ENCODE measurements at regions not wholly inside any gene's neighbourhood (a gene's known extent, or its start where the extent isn't known, plus 50 kb on each side); places are given as distances from the start of the nearest gene placed in this dataset.

- Histone ChIP-seq H3K4me1 (ENCODE audit: control extremely low read depth in 1 of 4, control insufficient read depth in 4 of 4, insufficient read depth in 4 of 4, low read length in 3 of 4) (no peaks in the 10 kb centered on the region), H3K4me3 (ENCODE audit: control insufficient read depth in 1 of 7, extremely low read depth in 1 of 7, insufficient read depth in 4 of 7, low read depth in 2 of 7, low read length in 6 of 7) (no peak overlapping the region), H3K9me3 (ENCODE audit: control extremely low read depth in 1 of 5, control insufficient read depth in 4 of 5, insufficient read depth in 2 of 5, low read depth in 1 of 5, low read length in 4 of 5) (no peaks in the 10 kb centered on the region), H3K27me3 (replicated peaks in 2 of 5; ENCODE audit: control insufficient read depth in 4 of 5, insufficient read depth in 5 of 5, low read length in 4 of 5) (no peaks in the 10 kb centered on the region), H3K36me3 (ENCODE audit: control insufficient read depth in 4 of 4, insufficient read depth in 4 of 4, low read length in 3 of 4) (no peaks in the 10 kb centered on the region), H3K27ac (ENCODE audit: insufficient read depth in 1 of 2, low read depth in 1 of 2, low read length in 2 of 2, poor library complexity in 1 of 2, severe bottlenecking in 2 of 2) (no peak overlapping the region)
- ChIA-PET CTCF (no interaction called here), POLR2A (no interaction called here)
- no peak for DNase-seq
These were observed 605.6 kb upstream of the TEX47 start for GRCh38 chr7:89401099-89401498.

DNA sequence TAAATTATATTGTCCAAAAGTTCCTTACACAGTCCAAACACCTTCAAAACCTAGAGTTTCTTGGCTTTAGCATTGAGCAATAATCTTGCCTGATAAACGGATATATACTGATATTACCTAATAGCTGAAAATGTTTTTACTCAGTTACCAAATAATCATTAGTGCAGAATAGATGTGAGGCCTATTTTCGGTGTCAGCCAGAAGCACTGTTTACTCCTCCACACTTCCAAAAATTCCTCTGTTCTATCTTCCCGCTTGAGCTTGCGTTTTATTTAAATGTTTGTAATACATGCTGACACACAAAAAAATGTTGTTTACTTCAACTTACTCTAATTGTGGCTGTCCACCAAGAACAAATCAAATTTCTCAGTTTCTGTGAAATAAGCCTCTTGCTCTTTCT is 606.2 kb upstream of the TEX47 start:
- no peaks in the 10 kb centered on the region for H3K36me3 ChIP-seq (ENCODE audit: control insufficient read depth in 4 of 4, insufficient read depth in 4 of 4, low read length in 3 of 4)
- no peak for DNase-seq
- CTCF ChIA-PET: no interaction called here
- no peak overlapping the region for H3K27ac ChIP-seq (ENCODE audit: insufficient read depth in 1 of 2, low read depth in 1 of 2, low read length in 2 of 2, poor library complexity in 1 of 2, severe bottlenecking in 2 of 2)
- 100% methylated on average over 2 of the region's 4 CpGs for WGBS (ENCODE audit: insufficient coverage)
- no peak overlapping the region for H3K4me3 ChIP-seq (ENCODE audit: control insufficient read depth in 1 of 7, extremely low read depth in 1 of 7, insufficient read depth in 4 of 7, low read depth in 2 of 7, low read length in 6 of 7)
- POLR2A ChIA-PET: no interaction called here
- H3K27me3 ChIP-seq (replicated peaks in 2 of 5; ENCODE audit: control insufficient read depth in 4 of 5, insufficient read depth in 5 of 5, low read length in 4 of 5): no peaks in the 10 kb centered on the region
- H3K9me3 ChIP-seq (ENCODE audit: control extremely low read depth in 1 of 5, control insufficient read depth in 4 of 5, insufficient read depth in 2 of 5, low read depth in 1 of 5, low read length in 4 of 5): no peaks in the 10 kb centered on the region
- no peaks in the 10 kb centered on the region for H3K4me1 ChIP-seq (ENCODE audit: control extremely low read depth in 1 of 4, control insufficient read depth in 4 of 4, insufficient read depth in 4 of 4, low read length in 3 of 4)

GRCh38 chr7:89451911-89452310 is 656.4 kb upstream of the TEX47 start:
- CTCF ChIA-PET: no interaction called here
- Histone ChIP-seq H3K27ac (ENCODE audit: insufficient read depth in 1 of 2, low read depth in 1 of 2, low read length in 2 of 2, poor library complexity in 1 of 2, severe bottlenecking in 2 of 2) (no peak overlapping the region), H3K9me3 (ENCODE audit: control extremely low read depth in 1 of 5, control insufficient read depth in 4 of 5, insufficient read depth in 2 of 5, low read depth in 1 of 5, low read length in 4 of 5) (no peaks in the 10 kb centered on the region), H3K4me3 (ENCODE audit: control insufficient read depth in 1 of 7, extremely low read depth in 1 of 7, insufficient read depth in 4 of 7, low read depth in 2 of 7, low read length in 6 of 7) (no peak overlapping the region), H3K4me1 (ENCODE audit: control extremely low read depth in 1 of 4, control insufficient read depth in 4 of 4, insufficient read depth in 4 of 4, low read length in 3 of 4) (no peaks in the 10 kb centered on the region), H3K27me3 (replicated peaks in 2 of 5; ENCODE audit: control insufficient read depth in 4 of 5, insufficient read depth in 5 of 5, low read length in 4 of 5) (no peaks in the 10 kb centered on the region), H3K36me3 (ENCODE audit: control insufficient read depth in 4 of 4, insufficient read depth in 4 of 4, low read length in 3 of 4) (no peaks in the 10 kb centered on the region)
- POLR2A ChIA-PET: no interaction called here
- DNase-seq: no peak

DNA sequence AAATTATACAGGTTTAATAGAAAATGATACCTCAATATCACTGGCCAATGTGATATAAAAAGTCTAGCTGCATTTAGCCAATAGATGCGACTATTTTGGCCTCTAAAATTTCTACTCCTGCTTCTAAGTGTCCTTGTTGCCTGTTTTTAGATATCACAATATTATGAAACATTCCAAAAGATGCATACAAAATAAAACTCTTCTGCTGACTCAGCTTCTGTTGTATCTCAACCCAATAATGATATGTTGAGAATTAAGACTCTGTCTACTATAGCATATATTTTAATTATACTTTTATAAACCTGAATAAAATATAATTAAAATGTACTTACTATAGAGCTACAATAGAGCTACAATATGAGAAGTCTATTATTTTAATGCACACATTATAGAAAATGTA is 661.0 kb upstream of the TEX47 start:
- H3K27me3 ChIP-seq (replicated peaks in 2 of 5; ENCODE audit: control insufficient read depth in 4 of 5, insufficient read depth in 5 of 5, low read length in 4 of 5): no peaks in the 10 kb centered on the region
- ChIA-PET CTCF (no interaction called here), POLR2A (no interaction called here)
- H3K4me3 ChIP-seq (ENCODE audit: control insufficient read depth in 1 of 7, extremely low read depth in 1 of 7, insufficient read depth in 4 of 7, low read depth in 2 of 7, low read length in 6 of 7): no peak overlapping the region
- H3K27ac ChIP-seq (ENCODE audit: insufficient read depth in 1 of 2, low read depth in 1 of 2, low read length in 2 of 2, poor library complexity in 1 of 2, severe bottlenecking in 2 of 2): no peak overlapping the region
- H3K36me3 ChIP-seq (ENCODE audit: control insufficient read depth in 4 of 4, insufficient read depth in 4 of 4, low read length in 3 of 4): no peaks in the 10 kb centered on the region
- no peaks in the 10 kb centered on the region for H3K9me3 ChIP-seq (ENCODE audit: control extremely low read depth in 1 of 5, control insufficient read depth in 4 of 5, insufficient read depth in 2 of 5, low read depth in 1 of 5, low read length in 4 of 5)
- WGBS (ENCODE audit: insufficient coverage): 83% methylated on average over 1 of the region's 1 CpG
- DNase-seq: no peak
- no peaks in the 10 kb centered on the region for H3K4me1 ChIP-seq (ENCODE audit: control extremely low read depth in 1 of 4, control insufficient read depth in 4 of 4, insufficient read depth in 4 of 4, low read length in 3 of 4)

GRCh38 chr7:89458114-89458513 is 662.6 kb upstream of the TEX47 start:
- H3K4me3 ChIP-seq (ENCODE audit: control insufficient read depth in 1 of 7, extremely low read depth in 1 of 7, insufficient read depth in 4 of 7, low read depth in 2 of 7, low read length in 6 of 7): no peak overlapping the region
- DNase-seq: no peak
- H3K9me3 ChIP-seq (ENCODE audit: control extremely low read depth in 1 of 5, control insufficient read depth in 4 of 5, insufficient read depth in 2 of 5, low read depth in 1 of 5, low read length in 4 of 5): no peaks in the 10 kb centered on the region
- no peaks in the 10 kb centered on the region for H3K27me3 ChIP-seq (replicated peaks in 2 of 5; ENCODE audit: control insufficient read depth in 4 of 5, insufficient read depth in 5 of 5, low read length in 4 of 5)
- CTCF ChIA-PET: no interaction called here
- POLR2A ChIA-PET: no interaction called here
- 100% methylated on average over 1 of the region's 3 CpGs for WGBS (ENCODE audit: insufficient coverage)
- H3K4me1 ChIP-seq (ENCODE audit: control extremely low read depth in 1 of 4, control insufficient read depth in 4 of 4, insufficient read depth in 4 of 4, low read length in 3 of 4): no peaks in the 10 kb centered on the region
- H3K27ac ChIP-seq (ENCODE audit: insufficient read depth in 1 of 2, low read depth in 1 of 2, low read length in 2 of 2, poor library complexity in 1 of 2, severe bottlenecking in 2 of 2): no peak overlapping the region
- H3K36me3 ChIP-seq (ENCODE audit: control insufficient read depth in 4 of 4, insufficient read depth in 4 of 4, low read length in 3 of 4): no peaks in the 10 kb centered on the region

DNA sequence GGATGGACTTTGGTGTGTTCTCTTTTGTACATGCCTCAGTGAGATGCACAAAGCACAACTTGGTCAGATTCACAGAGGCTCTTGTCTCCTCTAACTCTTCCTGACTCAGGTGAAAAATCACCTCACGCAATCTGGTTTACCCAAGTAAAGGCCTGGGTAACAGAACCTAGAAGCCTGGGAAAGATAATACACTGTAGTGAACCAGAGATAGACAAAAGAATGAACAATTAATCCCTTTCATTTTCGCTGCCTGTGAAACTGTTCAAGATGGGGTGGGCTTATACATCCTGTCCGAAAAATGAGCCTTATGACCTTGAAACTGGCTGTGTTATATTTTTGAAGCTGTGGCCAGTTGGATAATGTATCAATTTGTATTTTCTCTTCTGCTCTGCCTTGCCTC is 678.9 kb upstream of the TEX47 start:
- no peak for DNase-seq
- Histone ChIP-seq H3K4me1 (ENCODE audit: control extremely low read depth in 1 of 4, control insufficient read depth in 4 of 4, insufficient read depth in 4 of 4, low read length in 3 of 4) (no peaks in the 10 kb centered on the region), H3K27me3 (replicated peaks in 2 of 5; ENCODE audit: control insufficient read depth in 4 of 5, insufficient read depth in 5 of 5, low read length in 4 of 5) (no peaks in the 10 kb centered on the region), H3K27ac (ENCODE audit: insufficient read depth in 1 of 2, low read depth in 1 of 2, low read length in 2 of 2, poor library complexity in 1 of 2, severe bottlenecking in 2 of 2) (no peak overlapping the region), H3K9me3 (ENCODE audit: control extremely low read depth in 1 of 5, control insufficient read depth in 4 of 5, insufficient read depth in 2 of 5, low read depth in 1 of 5, low read length in 4 of 5) (peaks cover 0 to 2% (median 0%) of the 10 kb centered on the region in 5 experiments), H3K36me3 (ENCODE audit: control insufficient read depth in 4 of 4, insufficient read depth in 4 of 4, low read length in 3 of 4) (no peaks in the 10 kb centered on the region), H3K4me3 (ENCODE audit: control insufficient read depth in 1 of 7, extremely low read depth in 1 of 7, insufficient read depth in 4 of 7, low read depth in 2 of 7, low read length in 6 of 7) (no peak overlapping the region)
- ChIA-PET POLR2A (no interaction called here), CTCF (no interaction called here)
- WGBS (ENCODE audit: insufficient coverage): 100% methylated on average over 1 of the region's 3 CpGs

DNA sequence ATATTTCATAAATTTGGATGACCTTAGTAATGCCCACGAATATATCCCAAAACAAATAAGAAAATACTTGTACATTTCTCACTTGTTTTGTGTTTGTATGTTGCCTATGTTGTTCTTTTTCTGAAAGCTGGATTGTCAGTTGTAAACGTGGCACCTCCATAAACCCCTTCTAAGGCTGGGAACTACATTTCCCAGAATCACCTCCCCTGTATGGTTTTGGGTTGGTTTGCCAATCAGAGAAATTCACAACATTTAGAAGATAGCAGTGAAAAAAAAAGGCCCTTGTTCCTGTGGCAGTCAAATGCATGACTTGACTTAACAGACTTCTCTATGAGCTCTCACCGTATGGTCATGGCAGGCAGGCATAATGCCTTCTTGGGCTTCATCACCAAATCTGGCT is 676.3 kb upstream of the STEAP1 start:
- H3K4me1 ChIP-seq (ENCODE audit: control extremely low read depth in 1 of 4, control insufficient read depth in 4 of 4, insufficient read depth in 4 of 4, low read length in 3 of 4): no peaks in the 10 kb centered on the region
- ChIA-PET POLR2A (no interaction called here), CTCF (no interaction called here)
- no peaks in the 10 kb centered on the region for H3K27me3 ChIP-seq (replicated peaks in 2 of 5; ENCODE audit: control insufficient read depth in 4 of 5, insufficient read depth in 5 of 5, low read length in 4 of 5)
- H3K36me3 ChIP-seq (ENCODE audit: control insufficient read depth in 4 of 4, insufficient read depth in 4 of 4, low read length in 3 of 4): no peaks in the 10 kb centered on the region
- H3K4me3 ChIP-seq (ENCODE audit: control insufficient read depth in 1 of 7, extremely low read depth in 1 of 7, insufficient read depth in 4 of 7, low read depth in 2 of 7, low read length in 6 of 7): no peak overlapping the region
- no peak overlapping the region for H3K27ac ChIP-seq (ENCODE audit: insufficient read depth in 1 of 2, low read depth in 1 of 2, low read length in 2 of 2, poor library complexity in 1 of 2, severe bottlenecking in 2 of 2)
- 83% methylated on average over 1 of the region's 3 CpGs for WGBS (ENCODE audit: insufficient coverage)
- no peak for DNase-seq
- H3K9me3 ChIP-seq (ENCODE audit: control extremely low read depth in 1 of 5, control insufficient read depth in 4 of 5, insufficient read depth in 2 of 5, low read depth in 1 of 5, low read length in 4 of 5): no peaks in the 10 kb centered on the region

GRCh38 chr7:89495704-89496103 is 658.6 kb upstream of the STEAP1 start:
- WGBS (ENCODE audit: insufficient coverage): 100% methylated on average over 3 of the region's 3 CpGs
- no peaks in the 10 kb centered on the region for H3K9me3 ChIP-seq (ENCODE audit: control extremely low read depth in 1 of 5, control insufficient read depth in 4 of 5, insufficient read depth in 2 of 5, low read depth in 1 of 5, low read length in 4 of 5)
- H3K4me1 ChIP-seq (ENCODE audit: control extremely low read depth in 1 of 4, control insufficient read depth in 4 of 4, insufficient read depth in 4 of 4, low read length in 3 of 4): peaks cover 0 to 9% (median 2%) of the 10 kb centered on the region in 4 experiments
- ChIA-PET POLR2A (no interaction called here), CTCF (no interaction called here)
- H3K27ac ChIP-seq (ENCODE audit: insufficient read depth in 1 of 2, low read depth in 1 of 2, low read length in 2 of 2, poor library complexity in 1 of 2, severe bottlenecking in 2 of 2): no peak overlapping the region
- no peaks in the 10 kb centered on the region for H3K27me3 ChIP-seq (replicated peaks in 2 of 5; ENCODE audit: control insufficient read depth in 4 of 5, insufficient read depth in 5 of 5, low read length in 4 of 5)
- H3K36me3 ChIP-seq (ENCODE audit: control insufficient read depth in 4 of 4, insufficient read depth in 4 of 4, low read length in 3 of 4): no peaks in the 10 kb centered on the region
- DNase-seq: no peak
- H3K4me3 ChIP-seq (ENCODE audit: control insufficient read depth in 1 of 7, extremely low read depth in 1 of 7, insufficient read depth in 4 of 7, low read depth in 2 of 7, low read length in 6 of 7): no peak overlapping the region
